SH-SY5Y (cell line): ENCODE measurements at regions not wholly inside any gene's neighbourhood (a gene's known extent, or its start where the extent isn't known, plus 50 kb on each side); places are given as distances from the start of the nearest gene placed in this dataset.

Source experiments
- GATA2 ChIP-seq: IDR thresholded peaks from 2 replicates; pipeline ENCODE4 v1.6.1; 2011; ENCODE audit warnings: mild to moderate bottlenecking, low read depth, low read length
- GATA3 ChIP-seq: IDR thresholded peaks from 2 replicates; pipeline ENCODE4 v1.6.1; 2011; ENCODE audit warnings: low read depth, mild to moderate bottlenecking, low read length, moderate library complexity

DNA sequence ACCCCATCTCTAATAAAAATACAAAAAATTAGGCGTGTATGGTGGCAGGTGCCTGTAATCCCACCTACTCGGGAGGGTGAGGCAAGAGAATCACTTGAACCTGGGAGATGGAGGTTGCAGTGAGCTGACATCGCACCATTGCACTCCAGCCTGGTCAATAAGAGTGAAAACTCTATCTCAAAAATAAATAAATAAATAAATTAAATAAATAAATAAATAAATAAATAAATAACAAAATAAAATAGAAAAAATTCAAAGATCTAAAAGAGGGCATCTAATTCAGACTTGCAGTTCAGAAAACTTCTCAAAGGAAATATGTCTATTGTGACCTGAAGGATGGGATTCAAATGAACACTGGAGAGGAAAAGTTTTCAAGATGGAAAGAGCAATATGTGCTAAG lies 1085.1 kb downstream of the SORCS3 start:
- TF ChIP-seq GATA3 (no peak), GATA2 (no peak)

DNA sequence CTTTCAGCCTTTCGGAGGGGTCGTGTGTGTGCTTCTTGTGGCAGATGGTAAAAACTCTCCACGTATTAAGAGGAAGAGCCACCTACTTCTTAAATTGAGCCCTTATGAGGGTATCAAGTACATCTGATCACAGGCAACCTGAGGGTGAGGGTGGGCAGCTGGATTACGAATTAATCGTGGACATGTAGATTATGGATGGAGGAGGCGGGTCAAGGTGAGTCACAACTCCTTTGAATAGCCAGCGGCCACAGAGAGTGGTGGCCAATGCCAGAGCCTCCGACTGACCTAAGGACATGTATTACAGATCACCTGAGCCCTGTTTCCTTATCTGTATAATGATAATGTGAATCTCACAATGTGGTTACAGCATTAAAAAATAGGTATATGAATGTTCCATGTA lies 1083.9 kb downstream of the SORCS3 start:
- TF ChIP-seq GATA2 (no peak), GATA3 (no peak)

DNA sequence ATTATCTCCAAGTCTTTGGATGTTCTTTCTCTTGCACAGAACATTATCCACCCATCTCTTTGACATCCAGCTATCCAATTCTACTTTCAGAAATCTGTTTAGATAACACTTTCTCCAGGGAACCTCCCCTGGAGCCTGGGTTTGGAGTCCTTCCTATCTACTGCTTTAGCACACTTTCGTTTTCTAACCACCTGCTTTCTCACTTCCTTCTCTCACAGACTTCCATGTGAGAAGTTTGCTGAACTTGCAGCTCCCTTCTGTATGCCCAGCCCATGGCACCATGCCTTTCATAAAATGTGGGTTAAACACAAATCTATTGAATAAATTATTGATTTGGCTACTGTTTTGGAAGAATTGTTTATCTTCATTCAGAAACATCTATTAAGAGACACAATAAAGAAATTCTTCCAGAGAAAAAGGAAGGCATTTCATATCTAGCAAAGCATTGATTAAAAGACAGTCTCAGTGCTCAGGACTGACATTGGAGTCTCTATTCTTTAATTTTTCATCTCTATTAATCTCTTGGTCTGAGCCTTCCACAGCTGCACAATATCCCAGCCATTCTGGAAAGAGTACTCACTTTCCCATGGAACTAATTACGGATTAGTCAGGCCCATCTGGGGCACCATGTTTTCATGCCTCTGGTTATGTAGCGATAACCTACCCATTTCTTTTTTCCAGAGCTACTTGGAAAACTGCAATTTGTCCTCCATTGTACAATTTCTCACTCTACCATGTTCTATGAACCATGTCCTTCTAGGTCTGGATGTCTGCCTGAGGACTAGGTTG lies 1077.3 kb downstream of the SORCS3 start:
- TF ChIP-seq GATA2 (no peak), GATA3 (no peak)

DNA sequence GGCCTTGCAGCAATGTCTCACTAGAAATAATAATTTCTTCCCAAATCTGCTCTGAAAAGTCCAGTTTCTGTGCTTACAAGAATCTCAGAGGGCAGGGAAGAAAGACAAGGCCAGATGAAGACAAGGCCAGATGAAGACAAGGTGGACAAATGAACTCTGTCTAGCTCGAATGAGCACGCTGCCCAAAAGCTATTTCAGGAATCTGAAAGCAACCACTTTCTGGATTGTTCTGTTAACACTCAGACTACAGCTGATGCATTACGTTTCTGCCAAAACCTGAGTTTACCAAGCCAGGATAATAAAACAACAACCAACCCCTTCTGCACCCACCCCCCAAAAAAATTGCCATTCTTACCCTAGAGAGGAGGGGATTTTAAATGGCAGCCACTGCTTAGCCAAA lies 1073.6 kb downstream of the SORCS3 start:
- TF ChIP-seq GATA2 (no peak), GATA3 (no peak)

DNA sequence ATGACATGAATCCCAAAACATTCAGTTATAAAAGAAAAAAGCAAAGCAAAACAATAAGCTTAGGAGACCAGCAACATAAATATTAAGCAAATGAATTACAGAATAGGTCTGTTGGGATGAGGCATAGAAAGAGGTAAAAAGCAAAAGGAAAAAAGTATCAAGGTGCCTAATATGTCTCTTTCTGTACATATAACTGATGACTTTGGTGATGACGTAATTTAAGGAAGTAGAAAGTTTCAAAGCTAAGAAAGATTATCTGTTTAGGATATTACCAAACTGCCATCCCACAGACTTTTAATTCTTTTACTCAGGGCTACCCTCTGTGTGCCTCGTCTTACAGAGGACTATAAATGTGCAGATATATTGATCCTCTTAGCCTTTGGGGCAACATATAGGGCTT lies 1066.5 kb downstream of the SORCS3 start:
- TF ChIP-seq GATA2, result no peak
- TF ChIP-seq GATA3, result no peak

DNA sequence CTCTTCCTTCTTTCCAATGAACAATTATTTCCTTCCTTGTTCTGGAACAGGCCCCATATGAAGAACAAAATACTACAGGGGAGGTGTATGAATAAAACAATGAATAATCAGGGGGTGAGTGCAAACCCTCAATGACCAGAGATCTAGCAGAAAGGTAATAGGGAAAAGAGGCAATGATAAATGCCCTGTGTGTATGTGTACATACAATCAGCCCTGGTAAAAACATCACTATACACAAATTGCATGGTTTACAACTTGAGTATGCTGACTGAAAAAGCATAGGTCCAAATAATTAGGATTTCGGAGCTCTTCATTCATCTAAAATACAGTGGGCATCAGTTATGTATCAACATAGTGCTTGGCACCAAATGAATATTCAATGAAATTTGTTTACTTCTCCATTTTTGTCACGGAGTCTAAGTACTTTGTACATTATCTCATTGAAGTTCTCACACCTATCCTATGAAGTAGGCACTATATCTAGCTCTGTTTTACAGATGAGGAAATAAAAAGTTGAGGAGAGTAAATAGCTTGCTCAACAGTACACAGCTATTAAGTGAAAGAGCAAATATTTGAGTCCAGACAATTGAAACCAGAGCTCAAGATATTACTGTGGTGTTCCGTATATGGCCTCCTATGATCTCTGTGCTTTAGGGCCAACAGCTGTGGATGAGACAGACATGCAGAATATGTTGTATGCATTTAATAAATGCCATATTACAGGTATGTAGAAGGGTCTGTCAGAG lies 1065.4 kb downstream of the SORCS3 start:
- TF ChIP-seq GATA2 (no peak), GATA3 (no peak)

DNA sequence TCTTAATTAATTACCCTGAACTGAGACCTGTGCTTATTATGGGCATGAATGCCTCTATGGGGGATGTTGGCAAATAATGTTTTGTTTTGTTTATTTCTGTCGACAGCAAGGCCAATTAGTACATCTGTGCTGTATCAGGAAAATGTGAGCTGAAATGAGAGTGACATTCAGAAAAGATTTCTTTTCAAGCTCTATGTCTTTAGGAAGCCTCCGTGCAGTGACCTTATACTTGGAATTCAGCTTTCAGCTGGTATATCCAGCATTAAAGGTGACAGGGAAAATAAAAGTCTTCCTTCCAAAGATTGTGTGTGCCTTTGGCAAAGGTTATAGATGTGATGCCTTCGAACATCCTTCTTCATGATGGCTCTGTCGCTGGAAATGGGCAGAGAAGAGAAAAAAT lies 1061.1 kb downstream of the SORCS3 start:
- TF ChIP-seq GATA2, result no peak
- no peak for TF ChIP-seq GATA3

DNA sequence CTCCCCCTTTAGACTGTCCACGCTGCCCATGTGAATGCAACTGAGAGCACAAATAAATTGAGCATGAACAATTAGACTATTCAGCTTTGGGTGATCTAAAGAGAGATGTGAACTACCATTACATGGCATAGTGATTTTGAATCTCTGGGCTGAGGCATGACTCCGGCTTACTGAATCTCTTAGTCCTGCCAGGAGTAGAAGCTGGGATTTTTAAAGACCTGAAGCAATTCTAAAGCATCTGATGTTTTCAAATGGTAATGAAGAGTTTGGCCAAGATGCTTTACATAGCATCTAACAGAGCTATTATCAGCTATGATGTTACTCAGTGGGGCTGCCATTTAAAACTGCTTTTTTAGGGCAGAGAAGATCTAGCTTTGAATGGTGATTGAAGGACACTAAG lies 1059.1 kb downstream of the SORCS3 start:
- no peak for TF ChIP-seq GATA3
- no peak for TF ChIP-seq GATA2

DNA sequence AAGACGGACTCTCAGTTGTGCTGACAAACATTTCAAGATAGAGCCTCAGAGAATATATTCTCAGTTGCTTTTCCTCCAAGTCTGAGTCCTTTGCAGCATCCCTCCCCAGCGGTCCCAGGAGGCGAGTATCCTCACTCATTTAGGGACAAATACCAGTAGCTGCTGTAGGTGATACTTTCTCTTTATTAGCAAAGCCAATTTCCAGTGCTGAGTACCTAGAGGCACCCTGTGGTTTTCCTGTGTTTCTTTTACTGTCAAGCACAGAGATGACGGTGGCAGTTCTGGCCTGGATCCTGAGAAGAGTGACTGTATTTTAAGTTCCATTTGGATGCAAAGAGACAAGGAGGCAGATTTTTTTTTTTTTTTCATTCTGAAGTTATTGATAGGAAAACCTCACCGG lies 1058.4 kb downstream of the SORCS3 start:
- TF ChIP-seq GATA3, result no peak
- TF ChIP-seq GATA2, result no peak

DNA sequence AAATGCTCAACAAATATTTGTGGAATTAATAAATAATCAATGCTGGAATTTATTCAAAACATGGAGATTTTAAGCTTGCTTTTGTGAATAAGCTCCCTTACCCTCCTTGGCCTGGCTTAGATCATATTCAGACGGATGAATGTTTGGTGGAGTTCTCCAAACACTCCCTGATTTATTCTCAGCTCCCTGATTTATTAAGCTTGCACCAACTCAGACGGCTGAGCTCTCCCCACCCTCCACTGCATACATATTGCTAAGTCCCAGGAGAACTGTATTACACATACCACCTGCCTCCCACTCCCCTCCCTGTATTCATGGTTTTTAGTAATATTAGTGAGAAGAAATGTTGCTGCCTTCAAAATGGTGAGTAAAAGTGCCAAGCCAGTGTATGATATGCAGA lies 1057.5 kb downstream of the SORCS3 start:
- TF ChIP-seq GATA3 (no peak), GATA2 (no peak)

DNA sequence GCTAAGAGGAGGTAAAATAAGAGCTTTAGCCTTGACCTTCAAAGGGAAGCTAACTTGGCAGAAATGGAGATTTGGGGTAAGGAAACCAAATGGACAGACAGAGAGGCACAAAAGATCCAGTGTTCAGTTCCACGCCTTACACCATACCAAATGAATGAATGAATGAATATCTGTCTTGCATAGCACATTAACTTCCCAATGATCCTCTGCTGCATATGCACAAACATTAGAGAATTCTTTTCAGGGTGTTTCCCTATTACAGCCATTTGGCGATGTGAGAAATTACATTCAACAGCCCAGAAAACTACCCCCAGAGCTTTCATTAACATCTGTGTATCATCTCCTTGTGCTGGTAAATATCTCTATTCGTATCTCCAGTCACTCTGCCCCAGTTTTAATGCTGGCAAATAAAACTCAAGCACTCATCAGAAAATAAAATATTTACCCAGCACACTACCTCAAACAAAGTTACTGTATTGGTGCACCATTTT lies 1056.2 kb downstream of the SORCS3 start:
- no peak for TF ChIP-seq GATA3
- no peak for TF ChIP-seq GATA2

DNA sequence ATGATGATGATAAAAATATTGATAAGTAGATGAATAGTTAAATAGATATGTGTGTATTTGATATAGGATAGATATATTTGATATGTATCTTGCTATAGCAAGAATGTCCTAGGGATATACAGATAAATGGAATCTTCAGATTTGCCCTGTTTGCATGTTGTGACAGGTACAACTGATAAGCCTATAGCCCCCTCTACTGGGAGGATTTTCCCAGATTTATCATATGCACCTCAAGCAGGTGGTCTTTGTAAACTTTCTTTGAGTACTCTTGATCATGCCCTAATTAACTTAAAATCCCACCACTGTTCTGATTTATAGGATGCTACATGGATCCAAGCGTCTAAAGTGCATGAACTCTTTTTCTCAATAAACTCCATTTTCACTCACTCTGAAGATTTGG lies 1050.7 kb downstream of the SORCS3 start:
- TF ChIP-seq GATA3 (no peak), GATA2 (no peak)

DNA sequence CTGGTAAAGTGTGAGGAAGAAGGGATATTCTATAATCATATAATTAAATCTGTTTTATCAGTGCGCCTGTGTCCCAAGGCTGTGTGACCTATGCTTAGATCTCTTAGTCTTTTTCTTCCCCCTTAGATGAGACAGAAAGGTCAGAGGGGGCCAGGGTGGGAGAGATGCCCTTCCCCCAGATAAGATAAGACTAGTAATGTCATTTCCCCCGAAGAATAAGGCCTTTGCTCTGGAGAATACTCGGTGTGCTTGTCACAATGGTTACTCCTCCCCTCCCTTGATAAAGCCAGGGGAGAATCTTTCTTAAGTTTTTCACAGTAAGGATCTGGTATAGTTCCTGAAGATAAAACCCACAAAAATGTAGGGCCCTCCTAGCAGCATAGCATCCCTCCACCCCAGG lies 1041.8 kb downstream of the SORCS3 start:
- TF ChIP-seq GATA2 (no peak), GATA3 (no peak)

DNA sequence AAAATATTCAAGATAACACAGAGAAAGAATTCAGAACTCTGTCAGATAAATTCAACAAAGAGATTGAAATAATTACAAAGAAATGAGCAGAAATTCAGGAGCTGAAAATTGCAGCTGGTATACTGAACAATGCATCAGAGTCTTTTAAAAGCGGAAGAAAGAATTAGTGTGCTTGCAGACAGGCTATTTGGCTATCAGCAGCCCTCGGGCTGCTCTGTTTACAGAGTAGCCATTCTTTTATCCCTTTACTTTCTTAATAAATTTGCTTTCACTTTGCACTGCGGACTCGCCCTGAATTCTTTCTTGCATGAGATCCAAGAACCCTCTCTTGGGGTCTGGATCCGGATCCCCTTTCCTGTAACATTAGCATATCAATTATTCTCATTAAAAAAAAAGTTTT lies 1040.0 kb downstream of the SORCS3 start:
- TF ChIP-seq GATA2 (no peak), GATA3 (no peak)

DNA sequence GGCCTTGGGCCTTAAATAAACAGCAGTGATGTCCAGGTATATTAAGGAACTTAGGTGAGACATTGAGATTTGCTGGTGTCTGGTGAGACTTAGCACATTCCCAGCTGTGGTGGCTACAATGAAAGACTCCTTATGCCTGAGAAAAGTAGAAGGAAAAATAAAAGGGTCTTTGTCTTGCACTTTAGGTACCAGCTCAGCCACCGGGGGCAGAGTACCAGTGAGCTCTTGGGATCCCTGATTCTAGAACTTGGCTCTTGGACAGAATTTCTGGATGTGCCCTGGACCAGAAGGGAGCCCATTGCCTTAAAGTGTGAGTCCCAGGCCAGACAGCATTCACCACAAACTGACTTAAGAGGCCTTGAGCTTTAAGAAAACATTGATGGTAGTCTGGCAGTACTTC lies 1038.7 kb downstream of the SORCS3 start:
- TF ChIP-seq GATA3 (no peak), GATA2 (no peak)
